Coronary artery (tissue), 2 donors: ENCODE measurements at regions not wholly inside any gene's neighbourhood (a gene's known extent, or its start where the extent isn't known, plus 50 kb on each side); places are given as distances from the start of the nearest gene placed in this dataset.

Experiments
- DNase-seq: peaks from one replicate; pipeline ENCODE4 v3.0.0-alpha.2; 2017; ENCODE audit warnings: low spot score
- H3K27ac ChIP-seq, 2 donors: fragments of 200-600 bp; sonication (generic); one replicate each; pipeline ENCODE4 v1.5.1; 2016 to 2019
- H3K4me3 ChIP-seq: fragments of 200-600 bp; sonication (generic); 2 replicates; pipeline ENCODE4 v1.5.1; 2016; ENCODE audit warnings: mild to moderate bottlenecking, moderate library complexity
- TF ChIP-seq, protein P1 (sequence below): fragments of 200-600 bp; sonication (generic); IDR thresholded peaks from one replicate; pipeline ENCODE4 v1.5.1; 2019; ENCODE audit warnings: antibody characterized with exemption

DNA sequence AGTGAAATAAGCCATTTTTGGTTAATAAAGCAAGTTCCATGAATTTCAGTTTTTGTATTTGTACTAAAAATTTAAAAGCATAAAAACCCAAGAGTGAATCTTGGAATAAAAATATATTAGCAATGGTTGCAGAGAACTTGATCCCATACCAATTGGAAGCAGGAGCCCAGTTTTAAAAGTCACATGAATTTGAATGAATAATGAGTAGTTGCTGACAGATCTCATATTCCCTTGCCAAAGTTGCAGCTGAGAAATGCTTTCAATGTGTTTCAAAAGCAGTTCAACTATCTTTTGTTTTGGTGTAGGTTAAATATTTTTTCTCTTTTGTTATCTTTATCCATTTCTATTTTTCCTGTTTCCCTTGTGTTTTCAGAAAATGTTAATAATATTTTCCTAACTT lies 818.6 kb downstream of the CDH18 start:
- no peak overlapping the region for H3K4me3 ChIP-seq
- DNase-seq, result no peak
- no peak overlapping the region for H3K27ac ChIP-seq
- TF ChIP-seq, protein P1, sequence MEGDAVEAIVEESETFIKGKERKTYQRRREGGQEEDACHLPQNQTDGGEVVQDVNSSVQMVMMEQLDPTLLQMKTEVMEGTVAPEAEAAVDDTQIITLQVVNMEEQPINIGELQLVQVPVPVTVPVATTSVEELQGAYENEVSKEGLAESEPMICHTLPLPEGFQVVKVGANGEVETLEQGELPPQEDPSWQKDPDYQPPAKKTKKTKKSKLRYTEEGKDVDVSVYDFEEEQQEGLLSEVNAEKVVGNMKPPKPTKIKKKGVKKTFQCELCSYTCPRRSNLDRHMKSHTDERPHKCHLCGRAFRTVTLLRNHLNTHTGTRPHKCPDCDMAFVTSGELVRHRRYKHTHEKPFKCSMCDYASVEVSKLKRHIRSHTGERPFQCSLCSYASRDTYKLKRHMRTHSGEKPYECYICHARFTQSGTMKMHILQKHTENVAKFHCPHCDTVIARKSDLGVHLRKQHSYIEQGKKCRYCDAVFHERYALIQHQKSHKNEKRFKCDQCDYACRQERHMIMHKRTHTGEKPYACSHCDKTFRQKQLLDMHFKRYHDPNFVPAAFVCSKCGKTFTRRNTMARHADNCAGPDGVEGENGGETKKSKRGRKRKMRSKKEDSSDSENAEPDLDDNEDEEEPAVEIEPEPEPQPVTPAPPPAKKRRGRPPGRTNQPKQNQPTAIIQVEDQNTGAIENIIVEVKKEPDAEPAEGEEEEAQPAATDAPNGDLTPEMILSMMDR, result no peak

DNA sequence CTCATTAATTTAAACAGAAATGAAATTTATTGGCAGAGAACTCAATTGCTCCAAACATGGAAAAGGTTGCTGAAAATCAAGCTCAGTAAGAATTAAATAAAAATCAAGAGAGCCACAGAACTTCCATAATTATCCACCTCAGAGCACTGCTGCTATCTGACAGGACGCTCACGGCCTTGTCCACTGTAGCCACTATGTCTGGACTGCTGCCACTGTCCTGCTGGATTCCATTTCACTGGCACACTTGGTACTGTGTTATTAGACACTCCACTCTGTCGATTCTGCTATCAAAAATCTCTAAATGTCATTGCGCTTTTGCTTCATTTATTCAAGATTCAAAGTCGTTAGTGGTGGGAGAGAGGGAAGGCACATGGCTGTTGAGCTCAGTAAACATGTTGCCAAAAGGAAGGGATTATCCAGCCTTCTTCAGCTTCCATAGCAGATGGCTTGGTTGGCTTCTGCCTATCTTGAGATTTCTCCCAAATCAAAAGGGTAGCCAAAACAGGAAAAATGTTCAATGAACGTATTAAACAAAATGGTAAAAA lies 815.0 kb downstream of the CDH18 start:
- DNase-seq, result no peak
- TF ChIP-seq, protein P1, result no peak
- H3K4me3 ChIP-seq, result no peak overlapping the region
- H3K27ac ChIP-seq, result no peak overlapping the region

DNA sequence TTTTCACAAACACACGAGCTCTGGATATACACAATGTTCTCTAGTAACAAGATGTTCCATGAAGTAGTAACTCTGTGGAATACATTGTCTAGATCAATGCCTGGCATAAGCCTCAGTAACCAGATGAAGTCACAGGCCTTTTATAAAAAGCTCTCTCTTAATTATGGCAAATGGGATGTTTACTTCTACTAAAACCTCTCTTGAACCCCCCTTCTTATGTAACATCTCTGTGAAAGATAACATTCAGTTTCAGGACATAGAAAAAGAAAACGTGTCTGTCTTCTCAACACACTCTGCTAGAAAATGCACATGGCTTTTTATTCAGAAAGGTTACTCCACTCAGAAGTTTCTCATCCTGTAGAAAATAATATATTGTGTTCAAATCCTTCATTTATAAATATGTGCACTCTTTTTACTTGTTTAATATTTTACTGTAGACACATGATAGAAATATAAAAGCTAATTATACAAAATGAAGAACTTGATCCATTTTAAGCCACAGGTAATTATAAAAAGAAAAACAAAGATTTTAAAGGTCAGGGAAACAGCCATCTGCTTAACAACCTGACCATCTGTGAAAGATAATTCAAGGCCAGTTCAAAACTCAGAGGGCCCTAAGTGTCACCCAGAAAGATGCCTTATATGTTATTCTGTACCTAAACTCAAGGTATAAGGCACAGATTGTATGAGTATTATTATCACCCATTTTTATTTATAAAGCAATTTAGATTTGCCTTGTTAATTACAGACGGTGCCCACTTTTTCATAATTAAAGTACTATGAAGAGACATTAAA lies 812.0 kb downstream of the CDH18 start:
- TF ChIP-seq, protein P1, result no peak
- H3K27ac ChIP-seq, result no peak overlapping the region
- DNase-seq, result no peak
- H3K4me3 ChIP-seq, result no peak overlapping the region

DNA sequence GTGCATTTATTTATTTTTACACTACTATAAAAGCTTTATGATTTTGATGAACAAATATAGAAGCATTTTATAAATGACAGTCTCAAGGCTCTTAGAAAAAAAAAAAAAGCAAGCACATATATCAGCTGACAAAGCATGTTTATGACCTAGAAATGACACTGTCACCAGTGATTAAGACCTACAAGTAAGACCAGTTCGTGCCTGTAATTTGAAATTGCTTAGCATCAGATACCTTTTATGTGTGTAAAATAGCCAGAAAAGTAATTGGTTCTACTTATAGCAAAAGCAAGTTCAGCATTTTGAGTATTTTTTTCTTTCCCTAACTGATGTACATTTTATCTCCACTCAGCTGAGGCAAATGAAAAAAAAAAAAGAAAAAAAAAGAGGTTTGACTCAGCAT lies 808.4 kb downstream of the CDH18 start:
- H3K27ac ChIP-seq, result no peak overlapping the region
- H3K4me3 ChIP-seq, result no peak overlapping the region
- no peak for DNase-seq
- TF ChIP-seq, protein P1, result no peak

DNA sequence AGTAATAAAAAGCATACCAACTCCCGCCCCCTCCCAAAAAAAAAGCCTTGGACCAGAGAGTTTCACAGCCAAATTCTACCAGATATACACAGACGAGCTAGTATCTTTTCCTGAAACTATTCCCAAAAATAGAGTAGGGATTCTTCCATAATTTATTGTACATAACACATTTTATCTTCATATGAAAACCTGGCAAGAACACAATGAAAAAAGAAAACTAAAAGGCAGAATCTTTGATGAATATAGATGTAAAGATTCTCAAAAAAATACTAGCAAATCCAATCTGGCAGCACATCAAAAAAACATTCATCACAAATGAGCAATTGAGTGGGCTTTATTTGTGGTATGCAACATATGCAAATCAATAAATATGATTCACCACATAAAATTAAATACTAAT lies 798.8 kb downstream of the CDH18 start:
- no peak overlapping the region for H3K27ac ChIP-seq

DNA sequence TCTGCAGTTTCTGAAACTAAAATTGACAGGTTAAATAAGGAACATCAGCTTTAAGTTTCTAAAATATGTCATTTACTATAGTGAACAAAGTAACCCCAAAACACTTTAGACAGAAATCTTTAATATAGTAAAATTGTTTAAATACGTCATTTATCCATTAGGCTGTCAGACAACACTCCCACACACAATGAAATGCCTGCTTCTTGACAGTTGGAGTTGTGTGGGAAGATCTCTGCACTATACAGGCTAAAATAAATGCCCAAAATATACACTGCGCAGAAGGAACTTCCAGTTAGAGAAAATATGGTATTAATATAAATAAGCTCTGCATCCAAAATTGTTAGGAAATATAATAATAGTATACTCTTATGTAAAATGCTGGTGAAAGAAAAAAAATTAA lies 794.4 kb downstream of the CDH18 start:
- H3K4me3 ChIP-seq, result no peak overlapping the region
- H3K27ac ChIP-seq, result no peak overlapping the region
- no peak for DNase-seq
- TF ChIP-seq, protein P1, result no peak

More for the DNA sequence above, 798.8 kb downstream of the CDH18 start:
- TF ChIP-seq, protein P1, result no peak
- no peak overlapping the region for H3K4me3 ChIP-seq
- no peak for DNase-seq

DNA sequence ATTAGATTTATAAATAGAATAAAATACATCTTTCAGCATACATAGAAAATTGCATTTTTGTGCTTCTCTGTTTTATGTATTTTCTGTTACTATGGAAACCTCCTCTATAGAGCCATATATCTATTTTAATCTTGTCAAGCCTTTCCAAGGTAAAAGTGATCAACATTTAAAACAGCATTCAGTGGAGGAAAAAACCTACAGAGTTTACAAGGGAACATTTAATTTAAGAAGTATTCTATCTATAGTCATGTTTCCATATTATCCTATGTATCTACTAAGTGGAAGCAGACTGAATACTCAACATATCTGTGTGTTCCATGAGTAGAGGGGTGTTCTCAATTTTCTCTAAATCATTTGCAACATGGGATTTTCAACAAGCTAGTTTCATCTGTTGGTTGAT lies 791.4 kb downstream of the CDH18 start:
- TF ChIP-seq, protein P1, result no peak
- H3K27ac ChIP-seq, result no peak overlapping the region
- no peak for DNase-seq
- H3K4me3 ChIP-seq, result no peak overlapping the region
